ENCODE measurements at regions not wholly inside any gene's neighbourhood (a gene's known extent, or its start where the extent isn't known, plus 50 kb on each side); places are given as distances from the start of the nearest gene placed in this dataset.

DNA sequence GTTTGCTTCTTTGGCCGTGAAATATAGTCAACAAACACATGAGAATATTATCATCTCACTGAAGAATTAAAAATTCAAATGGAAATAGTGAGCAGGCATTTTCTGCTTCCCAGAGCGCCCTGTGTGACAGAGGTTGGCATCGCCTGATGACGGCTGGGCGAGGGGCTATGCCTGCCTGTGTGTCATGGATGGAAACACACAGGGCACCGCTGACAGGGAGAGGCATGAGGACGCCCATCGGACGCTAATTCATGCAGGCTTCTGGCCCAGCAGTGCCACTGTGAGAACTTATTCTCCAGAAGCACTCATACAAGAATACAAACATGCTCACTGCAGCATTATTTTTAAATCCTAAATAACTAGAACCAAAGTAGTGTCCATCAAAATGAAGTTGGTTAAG is 61.4 kb upstream of the OTOS start:
- peaks cover 20 to 34% (median 31%) of the 10 kb centered on the region in 5 donors for H3K27me3 ChIP-seq (ENCODE audit: control insufficient read depth in 5 of 5, insufficient read depth in 4 of 5, low read length in 5 of 5)
- H3K9ac ChIP-seq (ENCODE audit: low read length in 5 of 5) = no peak overlapping the region
- peaks cover 0 to 5% (median 0%) of the 10 kb centered on the region in 5 donors for H3K9me3 ChIP-seq (ENCODE audit: control insufficient read depth in 5 of 5, low read length in 5 of 5)
- no peak overlapping the region for H3K4me3 ChIP-seq (ENCODE audit: low read depth in 1 of 5, low read length in 5 of 5)
- H3K4me1 ChIP-seq (ENCODE audit: control insufficient read depth in 5 of 5, insufficient read depth in 5 of 5, low read length in 5 of 5) = no peaks in the 10 kb centered on the region
- no peaks in the 10 kb centered on the region for H3K36me3 ChIP-seq (ENCODE audit: control insufficient read depth in 5 of 5, insufficient read depth in 5 of 5, low read length in 5 of 5)
- H3K27ac ChIP-seq (ENCODE audit: low read depth, low read length) = no peak overlapping the region

DNA sequence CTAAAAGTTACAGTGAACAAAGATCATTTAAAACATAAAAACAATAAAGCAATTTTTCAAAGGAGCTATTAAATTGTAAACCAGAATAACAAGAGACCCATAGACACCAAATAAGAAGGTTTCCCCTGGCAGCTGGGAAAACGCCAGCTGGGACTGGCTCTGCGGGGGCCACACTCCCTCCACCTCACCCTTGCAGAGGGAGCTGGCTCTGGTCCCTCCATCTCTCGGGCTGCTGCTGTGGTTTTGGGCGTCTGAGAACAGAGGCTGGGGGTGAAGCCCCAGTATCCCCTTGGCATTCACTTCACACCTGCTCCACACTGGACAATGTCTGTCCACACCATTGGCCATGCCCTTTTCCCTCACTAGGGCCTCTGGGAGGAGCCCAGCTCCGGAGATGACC is 62.1 kb upstream of the OTOS start:
- Histone ChIP-seq H3K4me1 (ENCODE audit: control insufficient read depth in 5 of 5, insufficient read depth in 5 of 5, low read length in 5 of 5) (no peaks in the 10 kb centered on the region), H3K36me3 (ENCODE audit: control insufficient read depth in 5 of 5, insufficient read depth in 5 of 5, low read length in 5 of 5) (no peaks in the 10 kb centered on the region)

DNA sequence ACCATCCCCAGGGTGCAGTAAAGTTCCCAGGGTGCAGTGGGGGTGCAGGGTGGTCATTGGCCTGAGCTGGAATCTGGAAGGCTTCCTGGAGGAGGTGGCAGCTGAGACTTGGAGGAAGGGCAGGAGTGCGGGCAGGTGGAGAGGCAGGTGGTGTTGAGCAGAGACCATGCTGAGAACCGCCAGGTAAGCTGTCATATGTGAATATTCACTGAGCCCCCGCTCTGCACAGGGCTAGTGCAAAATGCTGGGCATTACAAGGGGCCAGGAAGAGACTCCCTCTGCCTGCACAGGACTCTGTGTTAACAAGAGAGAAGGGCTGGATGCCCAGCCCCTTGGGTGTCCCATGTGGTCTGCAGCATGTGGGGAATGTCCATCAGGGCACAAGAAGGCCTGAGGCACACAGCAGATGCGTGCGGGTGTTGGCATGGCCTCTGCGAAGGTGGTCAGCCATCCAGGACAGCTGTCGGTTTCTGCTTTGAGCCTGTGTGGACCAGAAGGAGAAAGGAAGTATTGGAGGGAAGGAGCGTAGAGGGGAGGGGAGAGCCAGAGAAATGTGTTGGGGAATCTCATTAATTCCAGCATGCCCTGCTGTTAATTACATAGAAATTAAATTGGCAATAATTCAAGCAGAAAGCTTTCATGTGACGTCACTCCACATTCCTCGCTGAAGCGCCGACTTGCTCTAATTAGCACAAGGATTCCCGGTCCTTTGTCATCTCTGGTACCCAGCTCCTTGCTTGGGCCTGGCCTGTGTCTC is 62.8 kb upstream of the OTOS start:
- H3K9me3 ChIP-seq (ENCODE audit: control insufficient read depth in 5 of 5, low read length in 5 of 5) = peaks cover 0 to 7% (median 3%) of the 10 kb centered on the region in 5 donors
- H3K9ac ChIP-seq (ENCODE audit: low read length in 5 of 5) = no peak overlapping the region
- H3K36me3 ChIP-seq (ENCODE audit: control insufficient read depth in 5 of 5, insufficient read depth in 5 of 5, low read length in 5 of 5) = no peaks in the 10 kb centered on the region
- H3K4me1 ChIP-seq (ENCODE audit: control insufficient read depth in 5 of 5, insufficient read depth in 5 of 5, low read length in 5 of 5) = no peaks in the 10 kb centered on the region
- H3K27me3 ChIP-seq (ENCODE audit: control insufficient read depth in 5 of 5, insufficient read depth in 4 of 5, low read length in 5 of 5) = peaks cover 20 to 34% (median 29%) of the 10 kb centered on the region in 5 donors
- H3K4me3 ChIP-seq (ENCODE audit: low read depth in 1 of 5, low read length in 5 of 5) = no peak overlapping the region
- no peak overlapping the region for H3K27ac ChIP-seq (ENCODE audit: low read depth, low read length)

More for the DNA sequence above, 62.1 kb upstream of the OTOS start:
- H3K9ac ChIP-seq (ENCODE audit: low read length in 5 of 5) = no peak overlapping the region
- H3K9me3 ChIP-seq (ENCODE audit: control insufficient read depth in 5 of 5, low read length in 5 of 5) = peaks cover 0 to 6% (median 2%) of the 10 kb centered on the region in 5 donors
- no peak overlapping the region for H3K27ac ChIP-seq (ENCODE audit: low read depth, low read length)
- no peak overlapping the region for H3K4me3 ChIP-seq (ENCODE audit: low read depth in 1 of 5, low read length in 5 of 5)
- H3K27me3 ChIP-seq (ENCODE audit: control insufficient read depth in 5 of 5, insufficient read depth in 4 of 5, low read length in 5 of 5) = peaks cover 20 to 34% (median 29%) of the 10 kb centered on the region in 5 donors

DNA sequence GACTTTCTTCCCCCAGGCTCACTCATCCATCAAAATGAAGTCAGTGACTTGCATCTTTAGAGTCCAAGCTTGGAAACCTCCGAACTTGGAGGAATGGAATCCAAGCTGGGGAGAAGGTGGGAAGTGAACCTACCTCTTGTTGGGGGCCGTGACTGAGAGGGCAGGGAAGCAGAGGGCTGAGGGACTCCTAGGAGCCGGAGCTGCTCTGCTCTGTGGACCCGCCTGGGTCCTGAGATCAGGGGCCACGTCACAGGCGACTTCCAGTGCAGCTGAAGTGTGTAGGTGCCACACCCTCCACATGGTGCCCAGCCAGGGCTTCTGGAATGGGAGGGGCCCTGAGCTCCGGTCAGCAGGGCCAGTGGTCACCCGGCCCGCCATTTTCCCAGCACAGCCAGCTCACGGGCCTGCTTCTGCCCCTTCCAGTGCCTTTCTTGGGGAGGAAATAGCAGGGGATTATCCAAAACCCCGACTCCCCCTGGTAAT is 63.4 kb upstream of the OTOS start:
- H3K9ac ChIP-seq (ENCODE audit: low read length in 5 of 5) = no peak overlapping the region
- H3K36me3 ChIP-seq (ENCODE audit: control insufficient read depth in 5 of 5, insufficient read depth in 5 of 5, low read length in 5 of 5) = no peaks in the 10 kb centered on the region
- H3K4me1 ChIP-seq (ENCODE audit: control insufficient read depth in 5 of 5, insufficient read depth in 5 of 5, low read length in 5 of 5) = no peaks in the 10 kb centered on the region
- no peak overlapping the region for H3K27ac ChIP-seq (ENCODE audit: low read depth, low read length)
- H3K27me3 ChIP-seq (ENCODE audit: control insufficient read depth in 5 of 5, insufficient read depth in 4 of 5, low read length in 5 of 5) = peaks cover 20 to 33% (median 29%) of the 10 kb centered on the region in 5 donors
- no peak overlapping the region for H3K4me3 ChIP-seq (ENCODE audit: low read depth in 1 of 5, low read length in 5 of 5)
- H3K9me3 ChIP-seq (ENCODE audit: control insufficient read depth in 5 of 5, low read length in 5 of 5) = peaks cover 0 to 7% (median 3%) of the 10 kb centered on the region in 5 donors

DNA sequence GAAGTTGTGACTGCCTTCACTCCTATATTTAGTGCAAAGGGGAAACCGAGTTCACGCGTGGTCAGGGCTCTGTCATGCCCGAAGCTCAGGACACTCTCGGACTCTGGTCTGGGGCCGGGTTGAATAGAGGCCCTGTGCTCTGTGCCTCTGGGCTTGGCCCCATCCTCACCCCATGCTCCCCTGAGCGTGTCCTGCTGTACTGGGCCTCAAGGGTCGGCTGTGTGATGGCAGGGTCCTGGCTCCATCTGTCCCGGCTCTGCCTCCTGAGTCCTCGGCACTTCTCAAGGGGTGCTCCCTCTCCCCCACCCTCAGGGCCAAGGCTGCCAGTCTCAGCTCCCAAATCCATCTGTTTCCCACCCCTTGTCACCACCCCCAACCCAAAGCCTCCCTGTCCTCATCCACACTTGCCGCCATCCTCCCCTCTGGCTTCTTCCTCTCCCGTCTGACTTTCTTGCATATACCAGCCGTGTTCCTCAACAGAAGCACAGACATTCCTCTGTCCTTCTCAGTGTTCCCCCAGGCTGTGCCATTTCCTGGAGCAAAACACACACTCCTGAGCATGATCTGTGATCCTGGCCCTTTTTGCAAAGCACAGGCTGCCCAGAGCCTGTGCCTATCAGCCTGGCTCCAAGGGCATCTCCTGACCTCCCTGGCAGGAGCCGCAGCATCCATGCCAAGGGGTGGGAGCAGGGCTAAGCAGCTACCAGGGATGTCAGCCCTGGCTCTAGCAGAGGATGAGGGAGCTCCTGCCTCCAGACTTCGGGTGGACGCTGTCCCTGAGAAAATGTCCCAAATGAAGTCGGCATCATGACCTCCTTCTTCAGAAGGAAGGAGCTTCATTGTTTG is 64.2 kb upstream of the OTOS start:
- peaks cover 0 to 7% (median 3%) of the 10 kb centered on the region in 5 donors for H3K9me3 ChIP-seq (ENCODE audit: control insufficient read depth in 5 of 5, low read length in 5 of 5)
- no peak overlapping the region for H3K27ac ChIP-seq (ENCODE audit: low read depth, low read length)
- no peaks in the 10 kb centered on the region for H3K4me1 ChIP-seq (ENCODE audit: control insufficient read depth in 5 of 5, insufficient read depth in 5 of 5, low read length in 5 of 5)

DNA sequence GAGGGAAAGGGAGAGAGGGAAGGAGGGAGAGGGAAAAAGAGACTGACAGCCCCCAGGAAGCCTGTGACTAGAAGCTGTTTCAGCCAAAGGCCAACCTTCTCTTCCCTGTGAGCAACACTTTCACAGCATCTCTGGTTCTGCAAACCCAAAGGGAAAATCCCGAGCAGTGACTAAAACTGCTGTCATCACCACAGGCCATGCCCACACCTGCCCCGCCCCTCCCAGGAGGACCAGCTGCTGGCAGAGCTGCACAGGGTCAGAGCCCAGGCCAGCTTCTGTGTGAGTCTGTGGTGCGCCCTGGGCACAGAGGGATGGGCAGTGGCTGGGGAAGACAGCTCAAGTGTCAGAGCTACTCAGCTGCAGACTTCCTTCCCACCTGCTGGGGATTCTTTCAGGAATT is 64.9 kb upstream of the OTOS start:
- H3K36me3 ChIP-seq (ENCODE audit: control insufficient read depth in 5 of 5, insufficient read depth in 5 of 5, low read length in 5 of 5) = no peaks in the 10 kb centered on the region
- H3K9me3 ChIP-seq (ENCODE audit: control insufficient read depth in 5 of 5, low read length in 5 of 5) = peaks cover 0 to 7% (median 3%) of the 10 kb centered on the region in 5 donors
- no peak overlapping the region for H3K4me3 ChIP-seq (ENCODE audit: low read depth in 1 of 5, low read length in 5 of 5)
- H3K4me1 ChIP-seq (ENCODE audit: control insufficient read depth in 5 of 5, insufficient read depth in 5 of 5, low read length in 5 of 5) = no peaks in the 10 kb centered on the region
- no peak overlapping the region for H3K9ac ChIP-seq (ENCODE audit: low read length in 5 of 5)
- peaks cover 18 to 31% (median 29%) of the 10 kb centered on the region in 5 donors for H3K27me3 ChIP-seq (ENCODE audit: control insufficient read depth in 5 of 5, insufficient read depth in 4 of 5, low read length in 5 of 5)
- H3K27ac ChIP-seq (ENCODE audit: low read depth, low read length) = no peak overlapping the region

More for the DNA sequence above, 64.2 kb upstream of the OTOS start:
- no peaks in the 10 kb centered on the region for H3K36me3 ChIP-seq (ENCODE audit: control insufficient read depth in 5 of 5, insufficient read depth in 5 of 5, low read length in 5 of 5)
- no peak overlapping the region for H3K4me3 ChIP-seq (ENCODE audit: low read depth in 1 of 5, low read length in 5 of 5)
- H3K27me3 ChIP-seq (ENCODE audit: control insufficient read depth in 5 of 5, insufficient read depth in 4 of 5, low read length in 5 of 5) = peaks cover 18 to 33% (median 29%) of the 10 kb centered on the region in 5 donors
- H3K9ac ChIP-seq (ENCODE audit: low read length in 5 of 5) = no peak overlapping the region

DNA sequence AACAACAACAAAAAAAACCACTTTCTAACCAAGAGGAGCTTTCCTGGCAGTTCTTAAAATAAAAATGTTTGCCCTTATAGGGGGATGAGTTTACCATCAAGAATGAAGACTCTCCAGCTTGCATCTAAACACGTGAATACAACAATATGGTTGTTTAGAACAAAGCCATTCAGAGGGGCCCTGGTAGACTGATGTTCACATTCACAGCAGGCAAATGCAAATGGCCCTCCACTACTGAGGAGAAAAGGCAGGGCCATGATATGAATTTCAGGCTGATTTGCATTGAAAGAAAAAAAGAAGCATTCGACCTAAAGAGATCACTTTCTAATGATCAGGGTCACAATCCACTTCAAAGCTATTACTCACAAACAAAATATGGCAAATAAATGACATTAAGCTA is 65.3 kb upstream of the OTOS start:
- H3K36me3 ChIP-seq (ENCODE audit: control insufficient read depth in 5 of 5, insufficient read depth in 5 of 5, low read length in 5 of 5) = no peaks in the 10 kb centered on the region
- no peak overlapping the region for H3K4me3 ChIP-seq (ENCODE audit: low read depth in 1 of 5, low read length in 5 of 5)
- H3K9me3 ChIP-seq (ENCODE audit: control insufficient read depth in 5 of 5, low read length in 5 of 5) = peaks cover 0 to 7% (median 3%) of the 10 kb centered on the region in 5 donors
- H3K27me3 ChIP-seq (ENCODE audit: control insufficient read depth in 5 of 5, insufficient read depth in 4 of 5, low read length in 5 of 5) = peaks cover 15 to 31% (median 29%) of the 10 kb centered on the region in 5 donors
- no peak overlapping the region for H3K27ac ChIP-seq (ENCODE audit: low read depth, low read length)
- H3K9ac ChIP-seq (ENCODE audit: low read length in 5 of 5) = no peak overlapping the region
- no peaks in the 10 kb centered on the region for H3K4me1 ChIP-seq (ENCODE audit: control insufficient read depth in 5 of 5, insufficient read depth in 5 of 5, low read length in 5 of 5)

DNA sequence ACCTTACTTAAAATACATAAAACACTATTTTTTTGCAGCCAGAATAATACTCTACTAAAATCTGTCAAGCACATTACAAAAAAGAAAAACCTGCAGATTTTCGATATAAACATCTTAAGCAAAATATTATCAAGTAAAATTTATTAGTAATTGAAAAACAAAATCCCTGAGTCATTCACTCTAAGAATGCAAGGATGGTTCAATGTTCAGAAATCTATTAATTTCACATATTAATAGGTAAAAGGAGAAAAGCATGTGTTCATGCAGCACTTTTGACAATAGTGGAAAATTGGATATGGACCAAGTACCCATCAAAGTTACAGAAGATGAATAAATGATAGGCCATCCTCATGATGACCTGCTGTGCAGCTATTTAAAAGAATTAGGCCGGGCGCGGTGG is 66.2 kb upstream of the OTOS start:
- H3K36me3 ChIP-seq (ENCODE audit: control insufficient read depth in 5 of 5, insufficient read depth in 5 of 5, low read length in 5 of 5) = no peaks in the 10 kb centered on the region
- H3K27ac ChIP-seq (ENCODE audit: low read depth, low read length) = no peak overlapping the region
- H3K4me1 ChIP-seq (ENCODE audit: control insufficient read depth in 5 of 5, insufficient read depth in 5 of 5, low read length in 5 of 5) = no peaks in the 10 kb centered on the region
- peaks cover 12 to 32% (median 27%) of the 10 kb centered on the region in 5 donors for H3K27me3 ChIP-seq (ENCODE audit: control insufficient read depth in 5 of 5, insufficient read depth in 4 of 5, low read length in 5 of 5)
- no peak overlapping the region for H3K9ac ChIP-seq (ENCODE audit: low read length in 5 of 5)
- no peak overlapping the region for H3K4me3 ChIP-seq (ENCODE audit: low read depth in 1 of 5, low read length in 5 of 5)
- peaks cover 0 to 7% (median 3%) of the 10 kb centered on the region in 5 donors for H3K9me3 ChIP-seq (ENCODE audit: control insufficient read depth in 5 of 5, low read length in 5 of 5)

DNA sequence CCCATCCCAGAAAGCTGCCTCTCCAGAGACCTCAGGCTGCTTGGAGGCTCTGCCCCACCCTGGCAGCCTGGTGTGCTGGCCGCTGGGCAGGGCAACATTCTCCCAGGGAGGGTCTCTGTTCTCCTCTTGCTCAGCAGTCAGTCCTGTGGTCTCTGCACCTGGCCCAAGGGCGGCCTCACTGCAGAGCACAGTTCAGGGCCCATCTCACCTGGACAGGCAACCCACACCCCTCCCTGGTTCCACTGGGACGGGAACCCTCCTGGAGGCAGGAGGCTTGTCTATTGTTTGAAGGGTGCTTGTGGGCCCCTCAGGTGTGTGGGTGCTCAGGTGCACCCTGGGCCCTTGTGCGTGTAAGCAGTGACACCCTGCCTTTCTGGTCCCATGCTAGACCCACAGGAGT is 67.2 kb upstream of the OTOS start:
- H3K36me3 ChIP-seq (ENCODE audit: control insufficient read depth in 5 of 5, insufficient read depth in 5 of 5, low read length in 5 of 5) = no peaks in the 10 kb centered on the region
- peaks cover 12 to 32% (median 27%) of the 10 kb centered on the region in 5 donors for H3K27me3 ChIP-seq (ENCODE audit: control insufficient read depth in 5 of 5, insufficient read depth in 4 of 5, low read length in 5 of 5)
- H3K4me1 ChIP-seq (ENCODE audit: control insufficient read depth in 5 of 5, insufficient read depth in 5 of 5, low read length in 5 of 5) = no peaks in the 10 kb centered on the region
- no peak overlapping the region for H3K27ac ChIP-seq (ENCODE audit: low read depth, low read length)
- no peak overlapping the region for H3K4me3 ChIP-seq (ENCODE audit: low read depth in 1 of 5, low read length in 5 of 5)
- peaks cover 0 to 7% (median 3%) of the 10 kb centered on the region in 5 donors for H3K9me3 ChIP-seq (ENCODE audit: control insufficient read depth in 5 of 5, low read length in 5 of 5)
- H3K9ac ChIP-seq (ENCODE audit: low read length in 5 of 5) = no peak overlapping the region

DNA sequence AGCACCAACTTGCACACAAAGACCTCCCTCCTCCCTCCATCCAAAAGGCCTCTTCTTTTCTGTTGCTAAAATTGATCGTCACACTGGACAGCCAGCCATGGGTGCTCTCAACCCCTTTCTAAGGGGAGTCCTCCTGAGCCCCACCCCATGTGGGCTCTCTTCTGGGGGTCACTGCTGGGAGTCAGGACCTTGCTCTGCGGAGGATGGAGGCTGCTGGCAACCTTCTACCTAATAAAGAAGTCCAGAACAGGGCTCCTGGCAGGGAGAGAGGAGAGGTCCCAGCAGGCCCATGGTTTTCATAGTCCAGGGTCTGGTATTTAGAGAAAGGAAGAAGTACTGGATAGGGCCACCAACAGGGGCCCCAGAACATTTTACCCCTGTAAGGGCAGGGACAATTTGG is 67.6 kb upstream of the OTOS start:
- Histone ChIP-seq H3K4me3 (ENCODE audit: low read depth in 1 of 5, low read length in 5 of 5) (no peak overlapping the region), H3K9me3 (ENCODE audit: control insufficient read depth in 5 of 5, low read length in 5 of 5) (peaks cover 0 to 7% (median 3%) of the 10 kb centered on the region in 5 donors), H3K27me3 (ENCODE audit: control insufficient read depth in 5 of 5, insufficient read depth in 4 of 5, low read length in 5 of 5) (peaks cover 7 to 32% (median 25%) of the 10 kb centered on the region in 5 donors), H3K27ac (ENCODE audit: low read depth, low read length) (no peak overlapping the region), H3K4me1 (ENCODE audit: control insufficient read depth in 5 of 5, insufficient read depth in 5 of 5, low read length in 5 of 5) (no peaks in the 10 kb centered on the region), H3K9ac (ENCODE audit: low read length in 5 of 5) (no peak overlapping the region), H3K36me3 (ENCODE audit: control insufficient read depth in 5 of 5, insufficient read depth in 5 of 5, low read length in 5 of 5) (no peaks in the 10 kb centered on the region)

All from subcutaneous abdominal adipose tissue (tissue), 5 donors.